ENCODE measurements at regions not wholly inside any gene's neighbourhood (a gene's known extent, or its start where the extent isn't known, plus 50 kb on each side); places are given as distances from the start of the nearest gene placed in this dataset.

DNA sequence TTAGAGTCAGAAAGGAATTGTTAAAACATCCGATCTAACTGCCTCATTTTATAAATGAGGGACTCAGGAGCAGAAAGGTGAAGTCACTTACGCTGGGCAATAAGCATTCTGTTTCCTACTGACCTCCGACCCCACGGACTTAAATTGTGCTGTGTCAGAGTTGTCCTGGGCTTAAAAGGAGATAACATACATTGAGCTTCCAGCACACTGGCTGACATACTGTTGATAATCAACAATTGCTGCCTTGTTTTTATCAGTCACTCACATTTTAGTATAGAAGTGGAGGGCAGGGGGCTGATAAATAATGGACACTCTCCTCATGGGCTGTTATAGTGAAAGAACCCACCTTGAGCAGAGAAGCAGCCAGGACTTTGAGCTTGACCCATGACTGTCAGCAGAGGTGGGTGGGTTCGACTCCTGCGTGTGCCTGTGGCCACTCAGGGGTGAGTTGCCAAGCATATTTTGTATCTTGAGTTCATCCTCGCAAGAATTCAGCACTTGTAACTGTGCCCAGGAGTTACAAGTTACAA, 166.5 kb upstream of the JARID2 start:
- Histone ChIP-seq H3K79me1 (ENCODE audit: insufficient read depth, low read depth, low read length, poor library complexity, severe bottlenecking) (no peaks in the 10 kb centered on the region), H2BK5ac (ENCODE audit: insufficient read length, low read length) (no peak overlapping the region), H3K9ac (ENCODE audit: extremely low read depth, insufficient read length, low read length) (no peak overlapping the region), H2AFZ (ENCODE audit: low read length) (no peak overlapping the region), H2AK5ac (ENCODE audit: insufficient read length, low read length) (no peak overlapping the region), H4K8ac (replicated peaks; ENCODE audit: insufficient read length, low read depth, low read length) (no peak overlapping the region), H4K20me1 (ENCODE audit: control insufficient read depth, insufficient read depth, insufficient read length) (no peaks in the 10 kb centered on the region), H4K5ac (ENCODE audit: insufficient read length, low read depth, low read length) (no peak overlapping the region), H2BK20ac (ENCODE audit: low read depth, low read length, poor library complexity, severe bottlenecking) (no peak overlapping the region), H3K14ac (ENCODE audit: insufficient read depth, low read length) (no peak overlapping the region), H3K9me3 (ENCODE audit: control insufficient read depth, low read depth, low read length) (no peaks in the 10 kb centered on the region), H2BK15ac (ENCODE audit: low read depth, low read length) (no peak overlapping the region), H2BK120ac (ENCODE audit: low read depth, low read length, poor library complexity, severe bottlenecking) (no peak overlapping the region), H3K23me2 (ENCODE audit: insufficient read length, low read depth, low read length, poor library complexity, severe bottlenecking) (no peaks in the 10 kb centered on the region), H3K27me3 (ENCODE audit: insufficient read depth, low read length) (no peaks in the 10 kb centered on the region), H3K4ac (ENCODE audit: low read depth, low read length) (no peak overlapping the region), H3K79me2 (ENCODE audit: insufficient read depth, low read length) (no peaks in the 10 kb centered on the region), H3T11ph (ENCODE audit: low read length) (no peak overlapping the region), H3K23ac (ENCODE audit: insufficient read length, low read depth, low read length) (no peak overlapping the region), H4K91ac (ENCODE audit: insufficient read length, low read depth, low read length) (no peak overlapping the region), H2BK12ac (ENCODE audit: insufficient read length, low read depth, low read length) (no peak overlapping the region), H3K4me2 (ENCODE audit: insufficient read depth, insufficient read length, low read length) (no peak overlapping the region), H3K18ac (ENCODE audit: insufficient read length, low read depth, low read length) (no peak overlapping the region), H3K4me1 (ENCODE audit: insufficient read depth, low read length) (peaks cover 10% of the 10 kb centered on the region), H3K27ac (ENCODE audit: insufficient read length, low read depth, low read length) (no peak overlapping the region), H3K56ac (ENCODE audit: insufficient read length, low read depth, low read length) (no peak overlapping the region)
- Mint-ChIP-seq H3K4me3 (no peak overlapping the region), H3K9me3 (peaks cover 0 to 3% of the 10 kb centered on the region in 2 experiments; a peak in 2 of 5 replicates), H3K36me3 (ENCODE audit: insufficient read depth in 1 of 3, low read depth in 3 of 3) (peaks cover 0 to 5% (median 0%) of the 10 kb centered on the region in 3 experiments; a peak in 2 of 7 replicates), H3K27me3 (ENCODE audit: low read depth) (peaks cover 2% of the 10 kb centered on the region; the same call in 1 of the 2 replicates), H3K4me1 (peaks cover 40 to 49% of the 10 kb centered on the region in 2 experiments), H3K27ac (peak overlapping the region; percentile 51 to 87 (median 60); a peak in 5 of 7 replicates)
- TF ChIP-seq, protein P1, sequence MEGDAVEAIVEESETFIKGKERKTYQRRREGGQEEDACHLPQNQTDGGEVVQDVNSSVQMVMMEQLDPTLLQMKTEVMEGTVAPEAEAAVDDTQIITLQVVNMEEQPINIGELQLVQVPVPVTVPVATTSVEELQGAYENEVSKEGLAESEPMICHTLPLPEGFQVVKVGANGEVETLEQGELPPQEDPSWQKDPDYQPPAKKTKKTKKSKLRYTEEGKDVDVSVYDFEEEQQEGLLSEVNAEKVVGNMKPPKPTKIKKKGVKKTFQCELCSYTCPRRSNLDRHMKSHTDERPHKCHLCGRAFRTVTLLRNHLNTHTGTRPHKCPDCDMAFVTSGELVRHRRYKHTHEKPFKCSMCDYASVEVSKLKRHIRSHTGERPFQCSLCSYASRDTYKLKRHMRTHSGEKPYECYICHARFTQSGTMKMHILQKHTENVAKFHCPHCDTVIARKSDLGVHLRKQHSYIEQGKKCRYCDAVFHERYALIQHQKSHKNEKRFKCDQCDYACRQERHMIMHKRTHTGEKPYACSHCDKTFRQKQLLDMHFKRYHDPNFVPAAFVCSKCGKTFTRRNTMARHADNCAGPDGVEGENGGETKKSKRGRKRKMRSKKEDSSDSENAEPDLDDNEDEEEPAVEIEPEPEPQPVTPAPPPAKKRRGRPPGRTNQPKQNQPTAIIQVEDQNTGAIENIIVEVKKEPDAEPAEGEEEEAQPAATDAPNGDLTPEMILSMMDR (conservative IDR thresholded peaks at IDR 0.05), result no peak
- no peak for DNase-seq
- no CpG with 5 or more reads among the region's 7 CpGs for WGBS (ENCODE audit: extremely low coverage, insufficient read length, low lambda C conversion rate)
